Retina (tissue), 1 donor: ENCODE measurements at regions not wholly inside any gene's neighbourhood (a gene's known extent, or its start where the extent isn't known, plus 50 kb on each side); places are given as distances from the start of the nearest gene placed in this dataset.
"Not testable (repeated sequence)": the region's sequence is repeated elsewhere in the genome, so short reads cannot be mapped to it uniquely, and the experiment has no call there.

Experiments used
- DNase-seq: peaks from one replicate; pipeline ENCODE4 v3.0.0-alpha.2; 2016

DNA sequence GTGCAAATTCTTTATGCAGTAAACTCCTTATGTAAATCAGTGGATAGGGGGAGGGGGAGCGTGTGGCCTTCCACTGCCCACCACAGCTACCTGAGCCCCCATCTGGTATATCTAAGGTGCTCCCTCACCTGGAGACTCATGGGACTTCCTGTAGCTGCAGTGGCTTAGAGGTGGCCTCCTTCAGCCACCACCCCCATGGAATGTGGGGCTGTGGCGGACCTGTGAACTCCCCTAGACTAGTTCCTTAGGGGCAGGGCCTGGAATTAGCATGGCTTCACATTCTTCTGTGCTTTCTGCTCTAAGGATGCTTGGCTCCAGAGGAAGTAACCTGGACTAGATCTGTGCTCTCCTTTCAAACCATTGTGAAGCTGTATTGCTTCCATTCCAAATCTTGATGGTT, 550.5 kb upstream of the COBL start:
- DNase-seq, result no peak

DNA sequence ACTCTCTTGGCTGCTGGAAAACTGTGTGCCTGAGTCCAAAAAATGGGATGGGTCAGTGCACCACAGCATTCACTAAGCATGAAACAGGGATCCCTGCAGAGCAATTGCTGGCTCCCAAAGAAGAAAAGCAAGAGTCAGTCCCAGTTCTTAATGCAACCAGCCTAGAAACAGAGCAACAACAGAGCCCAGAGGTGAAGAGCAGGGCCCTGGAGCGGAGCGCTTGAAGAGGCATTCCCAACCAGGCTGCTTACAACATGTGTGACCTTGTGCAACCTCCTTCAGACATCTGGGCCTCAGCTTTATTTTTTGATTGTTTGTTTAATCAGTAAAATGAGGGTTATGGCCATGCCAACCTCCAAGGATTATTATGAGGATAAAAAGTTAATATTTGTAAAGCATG, 543.7 kb upstream of the COBL start:
- DNase-seq, result no peak

DNA sequence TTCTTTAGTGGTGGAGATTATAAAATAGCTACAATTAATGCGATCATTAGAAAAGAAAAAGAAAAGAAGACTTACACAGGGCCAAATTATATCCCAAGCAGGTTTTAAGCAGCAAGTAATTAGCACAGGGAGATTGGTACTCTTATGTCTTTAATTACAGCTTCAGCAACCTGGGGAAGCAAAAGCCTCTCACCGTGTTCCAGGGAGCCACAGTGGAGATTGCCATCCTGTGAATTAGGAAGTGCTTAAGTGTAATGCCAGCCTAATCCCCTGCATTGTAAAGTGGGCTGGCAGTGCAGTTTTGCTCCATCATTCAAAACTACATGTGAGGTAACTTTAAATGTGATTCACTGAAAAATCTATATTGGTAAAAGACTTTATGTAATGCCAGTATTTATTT, 533.5 kb upstream of the COBL start:
- DNase-seq, result no peak

DNA sequence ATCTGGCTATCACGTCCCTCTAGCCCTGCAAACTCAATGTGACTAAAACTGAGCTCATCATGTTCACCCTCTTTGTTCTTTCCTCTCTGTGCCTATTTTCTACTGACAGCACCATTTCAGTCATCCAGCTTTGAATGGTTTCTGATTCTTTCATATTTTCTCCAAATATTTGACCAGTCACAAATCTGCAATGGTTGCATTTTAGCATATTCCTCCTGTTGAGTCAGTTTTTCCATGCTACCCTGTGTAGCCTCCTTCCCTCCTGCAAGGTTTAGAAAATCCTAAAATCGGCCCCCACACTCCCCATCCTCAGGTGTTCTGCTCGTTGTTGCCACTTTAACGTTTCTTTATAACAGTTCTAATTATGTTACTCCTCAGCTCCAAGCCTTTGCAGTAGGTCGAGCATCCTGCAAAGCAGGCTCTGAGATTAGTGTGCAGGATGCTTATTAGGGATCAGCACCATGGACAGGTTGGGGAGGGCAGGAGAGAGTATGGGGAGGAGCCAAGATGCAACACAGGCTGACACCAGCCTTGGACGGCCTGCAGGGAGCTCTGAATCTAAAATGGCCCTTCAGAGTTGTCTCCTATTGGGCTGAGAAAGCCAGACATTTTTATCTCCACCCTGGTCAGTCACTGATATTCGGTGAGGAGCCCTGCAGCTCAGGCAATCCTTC, 531.0 kb upstream of the COBL start:
- no peak for DNase-seq

DNA sequence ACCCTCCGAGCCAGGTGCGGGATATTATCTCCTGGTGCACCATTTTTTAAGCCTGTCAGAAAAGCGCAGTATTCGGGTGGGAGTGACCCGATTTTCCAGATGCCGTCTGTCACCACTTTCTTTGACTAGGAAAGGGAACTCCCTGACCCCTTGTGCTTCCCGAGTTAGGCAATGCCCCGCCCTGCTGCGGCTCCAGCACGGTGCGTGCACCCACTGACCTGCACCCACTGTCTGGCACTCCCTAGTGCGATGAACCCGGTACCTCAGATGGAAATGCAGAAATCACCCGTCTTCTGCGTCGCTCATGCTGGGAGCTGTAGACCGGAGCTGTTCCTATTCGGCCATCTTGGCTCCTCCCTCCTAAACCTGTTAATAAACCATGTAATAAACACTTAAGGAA, 522.5 kb upstream of the COBL start:
- DNase-seq, result not testable (repeated sequence)

DNA sequence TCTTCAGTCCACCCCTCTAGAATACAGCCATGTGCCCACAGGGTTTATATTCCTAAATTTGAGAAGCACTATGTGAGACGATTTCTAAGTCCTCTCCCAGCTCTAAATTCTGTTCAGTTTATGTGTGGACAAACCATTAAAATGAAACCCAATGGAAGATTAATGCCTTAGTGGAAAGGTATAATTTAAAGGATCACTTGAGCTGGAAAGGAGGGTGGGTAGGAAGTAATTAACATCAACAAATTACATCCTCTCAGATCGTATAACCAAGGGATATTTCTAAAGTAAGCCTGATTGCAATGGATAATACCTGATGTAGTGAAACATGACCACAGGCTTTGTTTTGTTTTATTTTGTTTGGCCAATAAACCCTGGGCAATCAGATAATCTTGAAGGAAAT, 511.0 kb upstream of the COBL start:
- DNase-seq, result no peak

DNA sequence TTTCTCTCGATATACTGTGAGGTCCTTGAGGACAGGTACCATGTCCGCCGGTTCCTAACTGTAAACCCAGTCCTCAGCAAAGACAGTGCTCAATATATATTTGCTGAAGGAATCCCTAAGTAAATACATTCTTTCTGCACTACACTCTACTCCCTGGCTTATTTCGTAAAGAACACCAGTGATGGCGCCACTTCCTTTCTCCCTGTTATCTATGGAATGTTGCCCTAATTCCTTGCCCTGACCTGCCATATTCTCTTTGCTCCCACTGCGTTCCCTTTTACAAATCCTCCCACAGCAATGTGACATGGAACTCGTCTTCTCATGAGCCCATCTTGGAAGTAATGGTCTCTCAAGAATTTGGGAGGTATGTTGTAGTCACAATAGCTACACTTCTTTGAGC, 507.4 kb upstream of the COBL start:
- DNase-seq, result no peak

DNA sequence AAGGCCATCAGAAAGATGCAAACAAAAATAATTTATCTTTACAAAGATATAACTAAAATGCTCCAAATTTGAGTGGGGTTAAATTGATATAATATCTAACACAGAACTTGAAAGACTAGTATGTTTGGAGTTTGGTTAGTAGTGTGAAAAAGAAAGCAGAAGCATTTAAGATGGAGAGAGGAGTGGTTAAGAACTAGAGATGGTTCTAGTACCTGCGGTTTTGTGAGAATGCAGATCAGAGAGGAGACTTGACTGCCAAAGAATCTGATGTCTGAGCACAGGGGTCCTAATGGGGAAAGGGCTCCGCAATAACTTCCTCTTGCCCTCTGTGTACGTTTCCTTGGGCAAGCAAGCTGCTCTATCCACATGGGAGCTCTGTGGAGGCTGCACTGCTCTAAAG, 506.8 kb upstream of the COBL start:
- DNase-seq, result no peak

DNA sequence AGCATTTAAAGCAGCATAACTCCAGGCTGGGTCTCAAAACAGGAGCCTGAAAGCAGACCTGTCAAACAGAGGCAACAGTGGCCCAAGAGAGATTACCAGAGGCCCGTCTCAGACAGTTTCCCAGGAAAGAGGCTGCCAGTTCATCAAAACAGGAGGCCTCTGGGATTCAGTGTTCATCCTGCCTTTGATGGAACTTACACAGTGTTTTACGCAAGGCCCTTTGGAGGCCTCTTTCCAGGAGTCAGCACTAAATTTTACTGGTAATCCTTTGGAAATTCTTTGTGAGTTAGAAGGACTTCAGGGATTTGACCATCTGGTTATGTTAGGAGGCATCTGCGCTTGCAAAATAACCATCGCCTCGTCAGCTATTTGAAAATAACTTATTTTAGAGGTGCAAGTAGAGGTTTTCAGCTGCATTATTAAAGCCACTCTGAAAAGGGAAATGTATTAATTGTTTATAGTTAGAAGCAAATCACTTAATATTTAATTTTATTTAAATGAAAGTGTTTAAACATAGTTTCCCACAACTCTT, 501.2 kb upstream of the COBL start:
- DNase-seq, result no peak

DNA sequence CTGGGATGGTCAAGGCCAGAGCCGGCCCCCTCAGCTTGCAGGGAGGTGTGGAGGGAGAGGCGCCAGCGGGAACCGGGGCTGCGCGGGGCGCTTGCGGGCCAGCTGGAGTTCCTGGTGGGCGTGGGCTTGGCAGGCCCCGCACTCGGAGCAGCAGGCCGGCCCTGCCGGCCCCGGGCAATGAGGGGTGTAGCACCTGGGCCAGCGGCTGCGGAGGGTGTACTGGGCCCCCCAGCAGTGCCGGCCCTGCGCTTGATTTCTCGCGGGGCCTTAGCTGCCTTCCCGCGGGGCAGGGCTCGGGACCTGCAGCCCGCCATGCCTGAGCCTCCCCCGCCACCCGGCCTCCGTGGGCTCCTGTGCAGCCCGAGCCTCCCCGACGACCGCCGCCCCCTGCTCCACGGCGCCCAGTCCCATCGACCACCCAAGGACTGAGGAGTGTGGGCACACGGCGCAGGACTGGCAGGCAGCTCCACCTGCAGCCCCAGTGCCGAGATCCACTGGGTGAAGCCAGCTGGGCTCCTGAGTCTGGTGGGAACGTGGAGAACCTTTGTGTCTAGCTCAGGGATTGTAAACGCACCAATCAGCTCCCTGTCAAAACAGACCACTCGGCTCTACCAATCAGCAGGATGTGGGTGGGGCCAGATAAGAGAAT, 489.3 kb upstream of the COBL start:
- not testable (repeated sequence) for DNase-seq

DNA sequence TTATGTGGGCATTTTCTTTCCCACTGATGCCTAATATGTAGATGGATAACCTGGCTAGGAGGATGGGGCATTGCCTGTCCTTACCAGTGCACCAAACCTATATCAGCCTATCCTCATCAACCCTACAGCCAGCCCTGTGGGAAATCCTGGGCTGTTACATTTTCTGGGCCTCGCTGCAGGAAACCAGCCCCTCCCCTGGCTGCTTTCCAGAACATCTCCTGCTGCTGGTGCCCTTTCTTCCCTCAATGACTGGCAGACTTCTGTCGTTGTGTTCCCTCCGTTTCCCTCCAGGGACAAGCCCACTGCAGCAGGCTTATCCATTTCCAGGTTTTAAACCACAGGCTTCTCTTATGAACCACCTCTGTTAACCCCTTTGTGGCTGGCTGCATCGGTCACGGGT, 486.1 kb upstream of the COBL start:
- DNase-seq, result peak; percentile 44

DNA sequence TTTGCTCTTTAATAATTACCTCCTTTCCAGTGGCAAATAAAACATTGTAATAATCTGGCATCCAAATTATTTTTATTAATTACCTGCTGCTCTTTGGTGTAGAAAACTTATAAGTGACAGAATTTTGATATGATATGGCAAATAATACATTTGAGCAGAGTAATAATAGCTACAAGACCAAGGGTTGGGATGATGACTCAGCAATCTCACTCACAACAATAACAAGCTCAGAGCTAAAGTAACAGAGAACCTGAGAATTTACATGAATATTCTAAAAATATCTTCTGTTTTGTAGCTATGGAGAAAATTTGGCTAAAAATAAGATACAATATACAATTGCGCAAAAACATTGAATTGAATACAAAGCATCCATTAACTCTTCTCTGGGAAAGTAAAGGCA, 480.8 kb upstream of the COBL start:
- no peak for DNase-seq

DNA sequence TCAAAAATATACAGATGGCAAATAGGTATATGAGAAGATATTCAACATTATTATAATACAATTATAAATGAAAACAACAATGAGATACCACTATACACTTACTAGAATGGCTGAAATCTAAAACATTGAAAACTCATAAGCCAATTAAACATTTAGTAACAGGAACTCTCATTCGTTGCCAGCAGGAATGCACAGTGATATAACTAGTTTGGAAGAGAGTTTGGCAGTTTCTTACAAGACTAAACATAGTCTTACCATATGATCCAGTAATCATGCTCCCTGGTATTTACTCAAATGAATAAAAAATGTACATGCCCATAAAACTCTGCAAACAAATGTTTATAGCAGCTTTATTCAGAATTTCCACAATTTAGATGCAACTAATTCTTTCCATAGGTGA, 476.2 kb upstream of the COBL start:
- DNase-seq, result no peak

DNA sequence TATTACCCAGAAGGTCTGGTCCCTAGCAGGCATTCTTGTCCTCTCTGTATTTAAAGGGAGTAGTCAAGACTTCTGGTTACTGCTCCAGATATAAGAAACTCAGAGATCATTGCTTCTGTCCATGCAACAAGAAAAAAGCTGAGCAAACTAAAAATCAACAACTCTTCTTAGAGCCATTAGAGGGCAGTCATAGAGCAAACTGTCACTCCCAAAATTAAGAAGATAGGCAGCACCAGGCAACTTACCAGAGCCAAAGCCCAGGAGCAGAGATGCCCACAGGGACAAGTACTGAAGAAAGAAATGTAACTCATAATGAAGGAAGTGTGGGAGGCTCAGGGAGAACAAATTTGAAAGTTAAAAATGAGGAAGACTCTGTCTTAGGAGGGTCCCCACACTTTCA, 472.9 kb upstream of the COBL start:
- no peak for DNase-seq

DNA sequence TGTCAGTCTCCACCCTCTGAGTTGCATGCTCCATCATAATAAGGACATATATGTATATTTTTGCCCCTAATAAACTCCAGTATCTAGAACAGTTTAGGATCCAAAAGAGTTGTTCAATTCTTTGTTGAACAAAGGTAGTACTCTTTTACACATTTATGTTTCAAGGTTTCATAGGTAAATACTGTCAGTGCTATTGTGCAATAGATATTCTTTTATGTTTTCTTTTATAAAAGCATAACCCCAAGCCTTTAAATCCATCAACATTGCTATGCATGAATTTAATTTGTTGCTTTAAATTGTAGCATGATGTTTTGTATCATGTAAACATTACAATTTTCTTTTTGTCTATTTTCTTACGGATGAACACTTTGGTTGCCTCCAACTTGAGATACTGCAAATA, 469.7 kb upstream of the COBL start:
- no peak for DNase-seq

DNA sequence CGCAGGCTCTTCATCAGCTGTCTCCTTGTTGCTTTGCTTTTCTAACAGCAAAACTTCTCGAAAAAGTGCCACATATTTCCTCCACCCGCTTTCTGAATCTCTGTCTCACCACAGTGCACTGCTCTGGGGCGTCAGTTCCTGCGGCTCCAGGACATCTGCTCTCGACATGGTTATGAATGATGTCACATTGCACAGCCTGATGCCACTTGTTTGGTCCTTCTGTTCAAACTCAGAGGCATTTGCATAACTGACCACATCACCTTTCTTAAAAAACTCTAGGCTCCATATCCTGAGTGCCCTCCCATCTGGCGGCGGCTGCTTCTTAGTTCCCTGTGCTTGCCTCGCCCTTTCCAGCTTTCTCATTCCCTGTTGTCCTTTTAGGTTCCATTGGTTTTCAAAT, 469.3 kb upstream of the COBL start:
- DNase-seq, result no peak

DNA sequence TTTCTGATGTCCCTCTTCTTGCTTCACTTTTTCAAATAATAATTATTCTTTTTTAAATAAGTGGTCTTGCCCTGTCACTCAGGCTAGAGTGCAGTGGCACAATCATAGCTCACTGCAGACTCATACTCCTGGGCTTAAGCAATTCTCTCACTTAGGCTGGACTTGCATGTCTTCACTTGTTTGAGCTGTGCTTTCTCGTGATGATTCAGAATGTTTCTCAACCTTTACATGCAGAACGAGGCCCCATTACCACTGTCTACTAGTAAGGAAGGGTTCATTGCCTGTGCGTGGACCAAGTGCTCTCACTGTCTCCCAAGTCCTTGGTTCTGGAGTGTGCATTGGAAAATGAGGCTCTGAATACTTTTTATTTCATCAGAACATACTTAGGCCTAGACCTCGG, 468.6 kb upstream of the COBL start:
- no peak for DNase-seq

DNA sequence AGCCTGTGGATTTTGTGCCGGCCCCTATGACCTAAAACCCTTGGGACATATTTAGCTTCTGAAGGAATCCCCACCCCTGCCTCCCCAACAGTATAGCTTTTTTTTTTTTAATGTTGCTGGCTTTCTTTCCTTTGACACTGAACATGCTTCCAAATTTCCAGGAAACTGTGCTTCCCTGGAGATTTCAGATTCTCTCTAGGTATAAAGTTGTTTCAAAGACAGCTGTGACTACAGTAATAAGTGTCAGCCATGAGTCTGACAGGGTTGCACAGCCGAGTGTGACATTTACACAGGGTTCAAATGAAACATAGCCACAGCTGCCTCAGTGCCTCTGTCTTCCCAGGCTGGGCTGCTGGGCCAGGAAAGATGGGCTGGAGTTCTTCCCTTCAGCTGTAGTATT, 466.6 kb upstream of the COBL start:
- no peak for DNase-seq

DNA sequence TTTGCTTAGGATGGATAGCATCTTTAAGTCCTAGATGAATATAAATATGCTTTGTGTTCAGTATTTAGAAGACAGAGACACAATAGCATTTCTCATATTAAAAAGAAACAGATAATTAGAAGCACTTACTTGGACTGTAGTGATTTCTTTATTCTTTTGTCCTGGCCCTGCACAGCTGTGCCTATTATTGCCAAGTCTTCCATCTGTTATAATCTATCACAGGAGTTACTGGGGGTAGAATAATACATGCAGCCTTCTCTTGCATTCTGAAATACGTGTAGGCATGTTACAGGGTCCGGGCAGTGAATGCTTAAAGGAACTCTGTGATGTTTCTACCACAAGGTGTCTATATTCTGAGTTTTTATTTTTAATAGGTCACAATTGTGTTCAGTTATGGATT, 461.5 kb upstream of the COBL start:
- no peak for DNase-seq

DNA sequence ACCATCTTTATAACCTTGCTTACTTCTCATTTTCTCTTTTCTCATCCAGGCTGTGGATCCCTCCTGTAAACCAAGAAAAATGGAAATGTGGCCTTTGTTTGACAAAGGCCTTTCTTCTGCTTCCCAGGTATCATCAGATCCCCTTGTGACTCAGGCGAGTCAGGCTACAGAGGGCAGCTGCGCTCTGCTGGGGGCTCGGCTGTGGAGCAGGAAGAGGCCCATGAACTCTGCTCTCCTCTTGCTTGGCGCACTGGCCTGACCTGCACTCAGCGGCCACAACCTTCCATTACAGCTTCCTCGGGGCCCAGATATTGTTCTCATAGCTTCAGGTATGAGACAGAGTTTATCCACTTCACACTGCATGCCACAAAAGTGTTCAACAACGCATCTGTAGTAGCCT, 457.6 kb upstream of the COBL start:
- DNase-seq, result no peak

DNA sequence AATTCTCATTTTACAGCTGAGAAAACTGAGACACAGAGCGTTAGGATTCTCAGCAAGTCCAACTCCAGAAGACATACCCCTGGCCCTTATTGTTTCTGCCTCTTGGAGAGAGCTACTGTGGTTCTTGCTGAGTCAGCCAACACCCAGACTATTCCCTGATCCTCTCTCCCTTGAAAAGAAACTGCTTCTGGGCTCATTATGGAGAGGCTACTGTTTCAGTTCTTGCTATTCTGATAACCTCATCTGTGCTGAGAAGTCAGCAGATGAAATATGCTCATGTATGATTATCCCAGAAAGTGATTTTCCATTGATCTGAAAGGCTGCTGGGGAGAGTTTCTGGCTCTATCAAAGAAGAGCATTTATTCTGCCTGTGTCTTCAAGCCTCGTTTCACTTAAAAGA, 455.6 kb upstream of the COBL start:
- no peak for DNase-seq

DNA sequence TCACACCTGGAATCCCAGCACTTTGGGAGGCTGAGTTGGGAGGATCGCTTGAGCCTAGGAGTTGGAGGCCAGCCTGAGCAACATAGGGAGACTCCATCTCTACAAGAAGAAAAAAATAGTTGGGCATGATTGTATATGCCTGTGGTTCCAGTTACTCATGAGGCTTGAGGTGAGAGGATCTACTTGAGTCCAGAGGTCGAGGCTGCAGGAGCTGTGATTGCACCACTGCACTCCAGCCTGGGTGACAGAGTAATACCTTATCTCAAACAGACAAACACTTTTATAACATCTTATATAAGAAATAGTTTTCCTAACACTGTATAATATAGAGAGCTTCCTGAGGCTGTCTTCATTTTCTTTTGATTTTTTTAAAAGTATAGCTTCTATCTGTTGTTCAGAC, 448.4 kb upstream of the COBL start:
- no peak for DNase-seq

DNA sequence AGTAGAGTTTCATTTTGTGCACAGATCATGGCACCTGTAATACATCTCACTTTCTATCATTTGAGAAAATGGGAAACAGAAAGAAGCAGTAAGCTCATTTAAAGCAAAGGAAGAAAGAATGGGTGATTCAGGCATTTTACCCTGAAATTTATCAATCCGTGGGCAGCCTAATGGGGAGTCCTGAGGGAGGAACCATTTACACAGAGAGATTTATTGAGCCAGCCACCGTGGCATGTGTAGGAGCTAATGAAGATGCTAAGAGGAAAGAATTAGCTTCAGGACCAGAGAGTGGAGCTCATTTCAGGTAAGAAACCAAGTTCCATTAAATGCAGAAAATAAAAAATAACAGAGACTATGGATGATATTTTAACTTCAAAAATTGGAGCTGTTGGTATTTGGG, 443.4 kb upstream of the COBL start:
- no peak for DNase-seq

DNA sequence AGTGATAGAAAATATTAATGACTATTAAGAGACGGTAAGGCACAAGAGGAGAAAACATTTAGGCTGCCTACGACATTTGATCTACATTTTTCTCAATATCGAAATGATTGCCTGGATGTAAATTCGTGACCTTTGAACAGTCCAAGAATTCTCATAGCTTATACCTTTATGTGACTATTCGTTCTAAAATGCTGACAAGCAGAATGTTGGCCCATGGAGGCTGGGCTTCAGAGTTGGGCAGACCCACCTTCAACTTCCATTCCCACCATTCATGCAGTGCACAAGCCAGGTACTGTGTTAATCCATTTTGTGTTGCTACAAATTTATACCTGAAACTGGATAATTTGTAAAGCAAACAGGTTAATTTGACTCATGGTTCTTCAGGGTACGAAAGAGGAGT, 441.4 kb upstream of the COBL start:
- no peak for DNase-seq

DNA sequence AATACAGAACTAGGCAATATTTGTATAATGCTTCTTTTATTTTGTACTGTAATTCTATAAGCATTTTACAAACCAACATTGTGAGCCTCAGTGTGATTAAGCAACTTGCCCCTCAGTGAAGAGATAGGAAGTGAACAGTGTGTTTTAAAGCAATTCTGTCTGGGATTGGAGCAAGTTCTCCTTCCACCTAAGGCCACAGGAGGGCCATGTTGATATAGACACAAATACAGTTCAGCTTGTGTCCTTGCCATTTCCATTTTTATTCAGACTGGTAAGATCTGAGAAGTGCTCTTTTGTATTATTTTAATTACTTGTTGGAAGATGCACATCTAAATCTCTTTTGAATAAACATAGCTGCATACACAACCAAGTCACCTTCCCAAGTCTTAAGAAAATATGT, 416.3 kb upstream of the COBL start:
- no peak for DNase-seq
